T-cell (primary cell): ENCODE measurements at regions not wholly inside any gene's neighbourhood (a gene's known extent, or its start where the extent isn't known, plus 50 kb on each side); places are given as distances from the start of the nearest gene placed in this dataset.

ENCODE experiments used
- ATAC-seq, 4 experiments: fragments of 200-7000 bp in 3 of 4; fragments of 150-1000 bp in 1 of 4; cut with Tn5 transposase; replicated peaks in 1 of 4; 1 replicate in 3 of 4; 2 replicates in 1 of 4; pipeline ENCODE4 v1.10.0; 2021; ENCODE audit warnings: moderate library complexity in 3 of 4, mild to moderate bottlenecking in 2 of 4, moderate number of reproducible peaks in 1 of 4
- CTCF ChIA-PET, 2 donors: fragments of 300-600 bp; sonication (Branson Sonifier 250); formaldehyde crosslinking; loops; one replicate each; lab custom pipeline; 2022; ENCODE audit warnings: antibody characterized with exemption in 2 of 2; lab: Charles Lee
- POLR2A ChIA-PET, 2 donors: fragments of 300-600 bp; sonication (Branson Sonifier 250); formaldehyde crosslinking; loops; one replicate each; lab custom pipeline; 2022; ENCODE audit warnings: antibody characterized with exemption in 2 of 2; lab: Charles Lee
- DNase-seq, 35 experiments: peaks; one replicate each; pipeline versions ENCODE4 v3.0.0 to v3.0.0-alpha.2; 2013 to 2023
- H3K27ac ChIP-seq: one replicate; pipeline ENCODE4 v1.5.1; 2013; ENCODE audit warnings: low read length
- H3K27me3 ChIP-seq, 2 experiments: replicated peaks in 1 of 2; 1 replicate in 1 of 2; 2 replicates in 1 of 2; pipeline versions ENCODE4 v1.6.1 to v1.7.0; 2013; ENCODE audit warnings: low read length in 1 of 2, mixed read lengths in 1 of 2; ENCODE audit not compliant: control insufficient read depth in 2 of 2, insufficient read depth in 2 of 2; ENCODE audit errors: extremely low read depth in 1 of 2
- H3K36me3 ChIP-seq, 2 donors: 1 replicate in 1 of 2; 2 replicates in 1 of 2; pipeline versions ENCODE4 v1.6.1 to v1.7.0; 2013; ENCODE audit warnings: low read length in 1 of 2; ENCODE audit not compliant: control insufficient read depth in 2 of 2, insufficient read depth in 1 of 2; ENCODE audit errors: extremely low read depth in 1 of 2
- H3K4me1 ChIP-seq, 2 experiments: 1 replicate in 1 of 2; 2 replicates in 1 of 2; pipeline versions ENCODE4 v1.6.1 to v1.7.0; 2013; ENCODE audit warnings: low read length in 2 of 2, mixed read lengths in 1 of 2; ENCODE audit not compliant: insufficient read depth in 2 of 2, control insufficient read depth in 1 of 2; ENCODE audit errors: extremely low read depth in 1 of 2
- H3K4me3 ChIP-seq, 2 donors: 1 replicate in 1 of 2; 2 replicates in 1 of 2; pipeline versions ENCODE4 v1.5.1 to v1.7.0; 2013; ENCODE audit warnings: mild to moderate bottlenecking in 2 of 2, low read length in 1 of 2, moderate library complexity in 1 of 2; ENCODE audit not compliant: control insufficient read depth in 1 of 2; ENCODE audit errors: extremely low read depth in 1 of 2
- H3K9me3 ChIP-seq: 2 replicates; pipeline ENCODE4 v1.7.0; 2013
- H3K27ac Mint-ChIP-seq, 2 donors: one replicate each; pipeline ENCODE4 v1.8.0; 2020 to 2021; ENCODE audit warnings: mild to moderate bottlenecking in 2 of 2, mixed read lengths in 2 of 2
- H3K27me3 Mint-ChIP-seq, 2 donors: one replicate each; pipeline ENCODE4 v1.8.0; 2021 to 2022; ENCODE audit warnings: mixed read lengths in 2 of 2
- H3K36me3 Mint-ChIP-seq: one replicate; pipeline ENCODE4 v1.8.0; 2021; ENCODE audit warnings: mixed read lengths
- H3K4me1 Mint-ChIP-seq, 3 donors: one replicate each; pipeline ENCODE4 v1.8.0; 2020 to 2022; ENCODE audit warnings: mixed read lengths in 3 of 3, mild to moderate bottlenecking in 1 of 3
- H3K4me3 Mint-ChIP-seq, 3 donors: one replicate each; pipeline ENCODE4 v1.8.0; 2020 to 2022; ENCODE audit warnings: mild to moderate bottlenecking in 3 of 3, mixed read lengths in 3 of 3, moderate library complexity in 3 of 3
- H3K9me3 Mint-ChIP-seq, 3 donors: one replicate each; pipeline ENCODE4 v1.8.0; 2020 to 2022; ENCODE audit warnings: mixed read lengths in 3 of 3
- WGBS: methylation state at CpG from one replicate; pipeline ENCODE4 v1.1.5; 2013; ENCODE audit warnings: missing lambda C conversion rate; ENCODE audit not compliant: insufficient coverage; 5-methylcytosine and 5-hydroxymethylcytosine counted together

DNA sequence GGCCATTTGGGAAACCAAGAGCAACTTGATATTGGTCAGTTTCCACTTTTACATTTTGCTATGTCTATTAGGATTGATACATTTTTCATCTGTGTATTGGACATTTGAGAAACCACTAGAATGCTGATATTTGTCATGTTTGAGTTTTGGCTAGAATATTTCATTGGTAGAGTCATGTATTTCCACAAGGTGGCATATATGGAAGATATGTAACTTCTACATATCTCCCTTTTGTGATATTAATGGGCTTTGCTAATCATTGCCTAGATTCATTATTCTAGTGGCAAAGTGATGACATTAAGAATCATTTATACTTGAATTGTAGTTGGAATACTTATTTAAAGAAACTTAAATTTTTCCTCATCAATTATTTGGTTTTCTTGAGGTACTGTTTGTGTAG is 692.9 kb upstream of the EDIL3 start:
- Mint-ChIP-seq H3K4me3 (no peak overlapping the region), H3K27ac (no peak overlapping the region), H3K27me3 (no peaks in the 10 kb centered on the region), H3K4me1 (no peaks in the 10 kb centered on the region), H3K9me3 (peaks cover 0 to 3% (median 0%) of the 10 kb centered on the region in 3 donors), H3K36me3 (no peaks in the 10 kb centered on the region)
- no peaks in the 10 kb centered on the region for H3K36me3 ChIP-seq
- DNase-seq (no peak), ATAC-seq (no peak)
- no peaks in the 10 kb centered on the region for H3K4me1 ChIP-seq
- H3K9me3 ChIP-seq: no peaks in the 10 kb centered on the region
- CTCF ChIA-PET: no interaction called here
- no peak overlapping the region for H3K4me3 ChIP-seq
- H3K27me3 ChIP-seq: no peaks in the 10 kb centered on the region
- POLR2A ChIA-PET: no interaction called here
- no peak overlapping the region for H3K27ac ChIP-seq

DNA sequence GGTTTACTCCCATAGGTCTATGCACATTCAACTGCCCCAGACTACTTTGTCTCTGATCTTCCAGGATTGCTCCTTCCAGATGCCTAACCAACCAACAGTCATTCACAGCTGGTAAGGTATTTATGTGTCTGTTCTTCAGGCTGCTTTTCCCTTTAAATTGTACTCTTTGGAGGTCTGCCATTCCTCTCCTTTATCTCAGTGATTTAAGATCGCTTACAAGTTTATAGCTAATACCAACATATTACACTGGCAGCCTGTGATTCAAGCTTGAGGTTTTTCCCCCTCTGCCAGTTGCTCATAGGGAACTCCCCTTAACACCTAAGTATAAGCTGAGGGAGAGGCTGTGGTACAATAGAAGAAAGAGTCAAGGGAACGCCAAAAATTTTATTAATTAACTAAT is 711.7 kb upstream of the EDIL3 start:
- WGBS: no CpG with 5 or more reads among the region's 2 CpGs
- ChIA-PET POLR2A (no interaction called here), CTCF (no interaction called here)
- Histone ChIP-seq H3K27me3 (no peaks in the 10 kb centered on the region), H3K27ac (no peak overlapping the region), H3K4me1 (no peaks in the 10 kb centered on the region), H3K4me3 (no peak overlapping the region), H3K36me3 (no peaks in the 10 kb centered on the region), H3K9me3 (no peaks in the 10 kb centered on the region)
- Mint-ChIP-seq H3K27ac (no peak overlapping the region), H3K27me3 (no peaks in the 10 kb centered on the region), H3K4me3 (no peak overlapping the region), H3K9me3 (peaks cover 6 to 19% (median 8%) of the 10 kb centered on the region in 3 donors), H3K4me1 (no peaks in the 10 kb centered on the region), H3K36me3 (no peaks in the 10 kb centered on the region)
- DNase-seq (no peak), ATAC-seq (no peak)

DNA sequence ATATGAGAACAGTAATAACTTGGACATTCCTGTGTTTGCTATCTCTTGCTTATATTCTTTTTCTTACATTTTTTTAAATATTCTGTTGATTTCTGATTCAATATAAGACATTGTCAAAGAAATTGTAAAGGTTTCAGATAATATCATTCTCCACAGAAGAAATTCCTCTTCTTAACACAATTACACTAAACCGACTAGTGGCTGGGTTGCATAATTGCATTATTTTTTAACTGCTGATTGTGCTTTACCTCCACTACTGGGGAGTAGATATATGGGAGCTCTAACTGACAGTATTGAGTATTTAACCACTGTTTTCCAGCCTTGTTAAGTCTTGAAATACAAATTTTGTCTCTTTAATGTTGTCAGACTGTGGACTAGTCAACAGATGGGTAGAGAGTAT is 723.8 kb upstream of the EDIL3 start:
- ChIA-PET POLR2A (no interaction called here), CTCF (no interaction called here)
- ATAC-seq: no peak
- no peak overlapping the region for H3K4me3 Mint-ChIP-seq
- no peaks in the 10 kb centered on the region for H3K4me1 Mint-ChIP-seq
- Histone ChIP-seq H3K27ac (no peak overlapping the region), H3K4me1 (no peaks in the 10 kb centered on the region), H3K27me3 (no peaks in the 10 kb centered on the region), H3K9me3 (no peaks in the 10 kb centered on the region), H3K36me3 (no peaks in the 10 kb centered on the region), H3K4me3 (no peak overlapping the region)
- DNase-seq: no peak
- no CpG with 5 or more reads among the region's 1 CpG for WGBS
- peaks cover 0 to 18% (median 11%) of the 10 kb centered on the region in 3 donors for H3K9me3 Mint-ChIP-seq
- H3K36me3 Mint-ChIP-seq: no peaks in the 10 kb centered on the region
- no peak overlapping the region for H3K27ac Mint-ChIP-seq
- H3K27me3 Mint-ChIP-seq: no peaks in the 10 kb centered on the region

DNA sequence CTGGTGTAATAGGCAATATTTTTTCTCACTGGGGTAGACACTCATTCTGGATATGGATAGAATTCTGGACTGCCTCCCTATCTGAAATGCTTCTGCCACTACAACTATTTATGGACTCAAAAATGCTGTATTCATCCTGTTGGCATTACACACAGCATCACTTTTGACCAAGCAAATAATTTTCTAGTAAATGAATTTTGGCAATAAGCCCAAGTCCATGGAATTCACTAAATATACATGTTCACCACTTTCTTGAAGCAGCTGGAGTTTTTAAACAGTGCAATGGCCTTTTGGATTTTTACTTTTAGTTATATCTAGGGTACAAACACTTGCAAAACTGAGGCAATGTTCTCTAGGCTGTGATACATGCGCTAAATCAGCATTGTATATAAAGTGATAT is 724.9 kb upstream of the EDIL3 start:
- Histone ChIP-seq H3K4me3 (no peak overlapping the region), H3K36me3 (no peaks in the 10 kb centered on the region), H3K27me3 (no peaks in the 10 kb centered on the region), H3K27ac (no peak overlapping the region), H3K9me3 (no peaks in the 10 kb centered on the region), H3K4me1 (no peaks in the 10 kb centered on the region)
- H3K36me3 Mint-ChIP-seq: no peaks in the 10 kb centered on the region
- ChIA-PET POLR2A (no interaction called here), CTCF (no interaction called here)
- H3K4me3 Mint-ChIP-seq: no peak overlapping the region
- H3K9me3 Mint-ChIP-seq: peaks cover 0 to 18% (median 9%) of the 10 kb centered on the region in 3 donors
- no peak for DNase-seq
- ATAC-seq: no peak
- no peaks in the 10 kb centered on the region for H3K4me1 Mint-ChIP-seq
- no CpG with 5 or more reads among the region's 1 CpG for WGBS
- no peaks in the 10 kb centered on the region for H3K27me3 Mint-ChIP-seq
- no peak overlapping the region for H3K27ac Mint-ChIP-seq

DNA sequence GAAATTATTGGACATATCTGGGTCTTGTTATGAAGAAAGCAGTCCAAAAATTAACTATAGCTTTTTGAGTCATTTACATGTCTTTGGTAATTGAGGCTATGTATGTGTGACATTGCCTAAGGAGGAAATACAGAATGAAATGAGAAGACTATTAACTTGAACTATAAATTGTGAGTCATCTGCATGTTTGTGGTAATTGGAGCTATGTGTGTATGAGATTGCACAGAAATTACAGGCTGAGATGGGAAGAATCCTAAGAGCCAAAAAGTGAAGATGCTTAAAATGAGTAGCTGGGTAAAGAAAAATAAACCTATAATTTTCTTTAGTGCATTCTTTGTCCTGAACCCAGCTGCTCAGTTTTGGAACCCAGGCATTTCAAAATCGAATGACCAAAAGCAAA is 747.6 kb upstream of the EDIL3 start:
- ChIA-PET CTCF (no interaction called here), POLR2A (no interaction called here)
- Mint-ChIP-seq H3K36me3 (no peaks in the 10 kb centered on the region), H3K27ac (no peak overlapping the region), H3K4me1 (no peaks in the 10 kb centered on the region), H3K4me3 (no peak overlapping the region), H3K27me3 (no peaks in the 10 kb centered on the region), H3K9me3 (peaks cover 6 to 20% (median 11%) of the 10 kb centered on the region in 3 donors)
- no peaks in the 10 kb centered on the region for H3K4me1 ChIP-seq
- no peaks in the 10 kb centered on the region for H3K27me3 ChIP-seq
- no peaks in the 10 kb centered on the region for H3K36me3 ChIP-seq
- H3K9me3 ChIP-seq: no peaks in the 10 kb centered on the region
- no CpG with 5 or more reads among the region's 1 CpG for WGBS
- H3K4me3 ChIP-seq: no peak overlapping the region
- H3K27ac ChIP-seq: no peak overlapping the region
- DNase-seq (no peak), ATAC-seq (no peak)

DNA sequence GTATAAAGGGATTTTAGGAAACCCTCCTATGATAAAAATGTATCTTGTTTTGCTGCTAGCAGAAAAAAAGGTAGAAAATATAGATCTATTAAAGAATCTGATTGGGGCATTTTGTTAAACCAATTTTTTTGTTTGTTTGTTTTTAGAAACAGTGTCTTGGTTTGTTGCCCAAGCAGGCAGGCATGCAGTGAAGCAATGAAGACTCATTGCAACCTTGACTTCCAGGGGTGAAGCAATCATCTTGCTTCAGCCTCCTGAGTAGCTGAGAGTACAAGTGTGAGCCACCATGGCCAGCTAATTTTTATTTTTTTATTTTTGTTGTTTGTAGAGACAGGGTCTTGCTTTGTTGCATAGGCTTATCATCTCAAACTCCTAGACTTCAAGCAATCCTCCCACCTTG is 755.8 kb upstream of the EDIL3 start:
- POLR2A ChIA-PET: no interaction called here
- CTCF ChIA-PET: no interaction called here

DNA sequence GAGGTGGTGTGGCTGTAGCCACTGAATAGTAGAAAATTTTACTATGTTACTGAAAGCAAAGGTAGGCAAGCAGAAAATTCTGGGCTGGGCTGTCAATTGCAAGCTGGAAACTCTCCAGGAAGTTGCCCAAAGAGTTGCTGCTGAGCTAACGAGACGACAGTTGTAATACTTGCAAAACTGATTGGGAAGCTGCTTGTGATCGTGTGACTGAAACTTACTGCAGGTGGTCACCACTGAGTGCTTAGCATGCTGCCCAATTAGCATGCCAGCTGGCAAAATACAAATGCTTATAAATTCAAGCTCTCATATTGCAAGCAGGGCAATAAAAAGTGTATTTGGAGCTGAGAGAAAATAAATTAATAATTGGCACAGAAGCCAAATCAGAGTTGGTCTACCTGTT is 758.5 kb upstream of the EDIL3 start:
- Mint-ChIP-seq H3K27me3 (no peaks in the 10 kb centered on the region), H3K9me3 (peaks cover 0 to 4% (median 3%) of the 10 kb centered on the region in 3 donors), H3K36me3 (no peaks in the 10 kb centered on the region), H3K27ac (no peak overlapping the region), H3K4me1 (no peaks in the 10 kb centered on the region), H3K4me3 (no peak overlapping the region)
- Histone ChIP-seq H3K4me1 (no peaks in the 10 kb centered on the region), H3K4me3 (no peak overlapping the region), H3K27ac (no peak overlapping the region), H3K9me3 (no peaks in the 10 kb centered on the region), H3K27me3 (no peaks in the 10 kb centered on the region), H3K36me3 (no peaks in the 10 kb centered on the region)
- DNase-seq: no peak
- WGBS: 93% methylated on average over 2 of the region's 3 CpGs
- no peak for ATAC-seq
- POLR2A ChIA-PET: no interaction called here
- CTCF ChIA-PET: no interaction called here

More for the DNA sequence above, 755.8 kb upstream of the EDIL3 start:
- no peaks in the 10 kb centered on the region for H3K36me3 ChIP-seq
- Mint-ChIP-seq H3K4me3 (no peak overlapping the region), H3K36me3 (no peaks in the 10 kb centered on the region), H3K9me3 (peaks cover 3 to 11% (median 4%) of the 10 kb centered on the region in 3 donors), H3K27ac (no peak overlapping the region), H3K4me1 (no peaks in the 10 kb centered on the region), H3K27me3 (no peaks in the 10 kb centered on the region)
- H3K4me1 ChIP-seq: no peaks in the 10 kb centered on the region
- H3K27ac ChIP-seq: no peak overlapping the region
- no peaks in the 10 kb centered on the region for H3K9me3 ChIP-seq
- ATAC-seq: no peak
- no peak overlapping the region for H3K4me3 ChIP-seq
- no peak for DNase-seq
- H3K27me3 ChIP-seq: no peaks in the 10 kb centered on the region
